Kidney (tissue), 13 donors: ENCODE measurements at regions not wholly inside any gene's neighbourhood (a gene's known extent, or its start where the extent isn't known, plus 50 kb on each side); places are given as distances from the start of the nearest gene placed in this dataset.

ENCODE experiments used
- DNase-seq, 5 donors: peaks; one replicate each; pipeline ENCODE4 v3.0.0-alpha.2; 2013 to 2020
- FAIRE-seq: peaks from 2 replicates; lab custom pipeline; 2012; peaks lifted over from hg19 to GRCh38; lab: Jason Lieb, UNC
- H3K27ac ChIP-seq, 2 donors: one replicate each; pipeline ENCODE4 v1.7.0; 2013; ENCODE audit warnings: low read depth in 2 of 2, low read length in 2 of 2, inconsistent platforms in 1 of 2
- H3K27me3 ChIP-seq: one replicate; pipeline ENCODE4 v1.7.1; 2013; ENCODE audit warnings: low read length, inconsistent platforms; ENCODE audit not compliant: control insufficient read depth, insufficient read depth
- H3K36me3 ChIP-seq, 3 donors: one replicate each; pipeline versions ENCODE4 v1.7.0 to v1.7.1; 2013; ENCODE audit warnings: low read length in 3 of 3, control low read depth in 1 of 3, inconsistent platforms in 1 of 3; ENCODE audit not compliant: insufficient read depth in 3 of 3, control insufficient read depth in 2 of 3
- H3K4me1 ChIP-seq, 3 donors: one replicate each; pipeline versions ENCODE4 v1.7.0 to v1.7.1; 2013; ENCODE audit warnings: low read length in 3 of 3, inconsistent platforms in 1 of 3, low read depth in 1 of 3; ENCODE audit not compliant: control insufficient read depth in 2 of 3, insufficient read depth in 2 of 3
- H3K4me3 ChIP-seq, 3 donors: one replicate each; pipeline versions ENCODE4 v1.7.0 to v1.8.1; 2013; ENCODE audit warnings: low read length in 3 of 3, control low read depth in 1 of 3, inconsistent platforms in 1 of 3
- H3K9ac ChIP-seq, 3 donors: one replicate each; pipeline versions ENCODE4 v1.7.0 to v1.7.1; 2013; ENCODE audit warnings: low read length in 3 of 3, control low read depth in 1 of 3, inconsistent platforms in 1 of 3
- H3K9me3 ChIP-seq, 3 donors: one replicate each; pipeline versions ENCODE4 v1.7.0 to v1.7.1; 2013; ENCODE audit warnings: low read length in 3 of 3, control low read depth in 1 of 3, inconsistent platforms in 1 of 3; ENCODE audit not compliant: control insufficient read depth in 2 of 3, insufficient read depth in 1 of 3
- intact Hi-C: fragments of 100-400 bp; cut with DNase I; formaldehyde crosslinking; loops from one replicate; pipeline ENCODE4 v1.11.1; 2022
- TF ChIP-seq, protein P1 (sequence below): IDR thresholded peaks from 3 replicates; pipeline ENCODE4 v1.5.1; 2012; ENCODE audit warnings: mild to moderate bottlenecking, moderate library complexity, borderline replicate concordance; ENCODE audit not compliant: insufficient read depth; ENCODE audit errors: extremely low read depth
- donor health status: control.
- donor health status: control.
- donor health status: control.
- donor health status: control.
- donor health status: control.
- donor health status: DM: yes; HTN: yes; CAD: no.
- donor health status: Normal renal cell carcinoma (clear cell type).

- intact Hi-C loops, result no loop called here
These were observed 66.2 kb upstream of the TPM1 start for GRCh38 chr15:62976301-62976881.

GRCh38 chr15:62977952-62978811 lies 64.4 kb upstream of the TPM1 start:
- Histone ChIP-seq H3K27ac (no peak overlapping the region), H3K9ac (no peak overlapping the region)

More at GRCh38 chr15:62976301-62976881, 66.2 kb upstream of the TPM1 start:
- TF ChIP-seq, protein P1, sequence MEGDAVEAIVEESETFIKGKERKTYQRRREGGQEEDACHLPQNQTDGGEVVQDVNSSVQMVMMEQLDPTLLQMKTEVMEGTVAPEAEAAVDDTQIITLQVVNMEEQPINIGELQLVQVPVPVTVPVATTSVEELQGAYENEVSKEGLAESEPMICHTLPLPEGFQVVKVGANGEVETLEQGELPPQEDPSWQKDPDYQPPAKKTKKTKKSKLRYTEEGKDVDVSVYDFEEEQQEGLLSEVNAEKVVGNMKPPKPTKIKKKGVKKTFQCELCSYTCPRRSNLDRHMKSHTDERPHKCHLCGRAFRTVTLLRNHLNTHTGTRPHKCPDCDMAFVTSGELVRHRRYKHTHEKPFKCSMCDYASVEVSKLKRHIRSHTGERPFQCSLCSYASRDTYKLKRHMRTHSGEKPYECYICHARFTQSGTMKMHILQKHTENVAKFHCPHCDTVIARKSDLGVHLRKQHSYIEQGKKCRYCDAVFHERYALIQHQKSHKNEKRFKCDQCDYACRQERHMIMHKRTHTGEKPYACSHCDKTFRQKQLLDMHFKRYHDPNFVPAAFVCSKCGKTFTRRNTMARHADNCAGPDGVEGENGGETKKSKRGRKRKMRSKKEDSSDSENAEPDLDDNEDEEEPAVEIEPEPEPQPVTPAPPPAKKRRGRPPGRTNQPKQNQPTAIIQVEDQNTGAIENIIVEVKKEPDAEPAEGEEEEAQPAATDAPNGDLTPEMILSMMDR, result no peak
- DNase-seq (peak in 1 of 5 donors; percentile 34), FAIRE-seq (no peak)
- Histone ChIP-seq H3K36me3 (no peaks in the 10 kb centered on the region), H3K9ac (no peak overlapping the region), H3K9me3 (no peaks in the 10 kb centered on the region), H3K4me3 (no peak overlapping the region), H3K4me1 (no peaks in the 10 kb centered on the region), H3K27me3 (no peaks in the 10 kb centered on the region), H3K27ac (no peak overlapping the region)

DNA sequence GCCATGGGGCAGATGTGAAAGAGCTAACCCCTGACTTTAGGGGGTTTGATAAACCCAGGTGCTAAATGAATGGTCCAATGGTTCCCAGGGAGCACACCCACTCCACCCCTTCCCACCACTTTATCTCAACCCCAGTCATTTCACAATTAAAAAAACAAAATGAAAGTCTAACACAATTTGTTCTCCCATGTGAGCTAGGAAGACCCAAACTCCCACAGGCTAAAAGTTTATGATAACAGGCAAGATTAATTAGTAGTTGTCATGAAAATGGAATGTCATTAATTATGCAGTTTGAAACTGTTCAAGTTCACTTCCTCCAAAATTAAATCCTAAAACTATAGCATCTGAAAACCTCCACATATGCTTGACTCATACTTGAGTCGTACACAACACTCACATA lies 63.3 kb upstream of the TPM1 start:
- H3K4me3 ChIP-seq, result no peak overlapping the region
- no peak for FAIRE-seq
- no peak overlapping the region for H3K27ac ChIP-seq
- no peaks in the 10 kb centered on the region for H3K36me3 ChIP-seq
- no peaks in the 10 kb centered on the region for H3K9me3 ChIP-seq
- intact Hi-C loops, result no loop called here
- no peak overlapping the region for H3K9ac ChIP-seq
- TF ChIP-seq, protein P1, result no peak
- peak in 1 of 5 donors; percentile 58 for DNase-seq
- no peaks in the 10 kb centered on the region for H3K27me3 ChIP-seq
- no peaks in the 10 kb centered on the region for H3K4me1 ChIP-seq

More at GRCh38 chr15:62977952-62978811, 64.4 kb upstream of the TPM1 start:
- no peak for FAIRE-seq
- Histone ChIP-seq H3K9me3 (no peaks in the 10 kb centered on the region), H3K4me3 (no peak overlapping the region), H3K4me1 (no peaks in the 10 kb centered on the region), H3K27me3 (no peaks in the 10 kb centered on the region), H3K36me3 (no peaks in the 10 kb centered on the region)
- intact Hi-C loops, result no loop called here
- no peak for DNase-seq
- TF ChIP-seq, protein P1, result no peak
